Body of pancreas (tissue), 4 donors: ENCODE measurements at regions not wholly inside any gene's neighbourhood (a gene's known extent, or its start where the extent isn't known, plus 50 kb on each side); places are given as distances from the start of the nearest gene placed in this dataset.

Experiments used
- ATAC-seq: fragments of 150-250 bp; one replicate; pipeline ENCODE4 v1.9.1; 2016
- DNase-seq, 4 donors: peaks; one replicate each; pipeline ENCODE4 v3.0.0-alpha.2; 2019
- H3K27ac ChIP-seq, 4 donors: fragments of 200-600 bp; sonication (generic); 1 replicate in 3 of 4; 2 replicates in 1 of 4; pipeline versions ENCODE4 v1.5.1 to v1.6.1; 2016 to 2019; ENCODE audit warnings: mild to moderate bottlenecking in 1 of 4, mixed read lengths in 1 of 4, moderate library complexity in 1 of 4
- H3K27me3 ChIP-seq, 2 donors: fragments of 200-600 bp; sonication (generic); one replicate each; pipeline ENCODE4 v1.6.0; 2016; ENCODE audit warnings: mild to moderate bottlenecking in 1 of 2
- H3K36me3 ChIP-seq, 2 donors: fragments of 200-600 bp; sonication (generic); replicated peaks in 1 of 2; 2 replicates each; pipeline ENCODE4 v1.5.1; 2016; ENCODE audit warnings: low read depth in 2 of 2; ENCODE audit not compliant: insufficient read depth in 1 of 2
- H3K4me1 ChIP-seq: fragments of 200-600 bp; sonication (generic); one replicate; pipeline ENCODE4 v1.6.0; 2016
- H3K4me3 ChIP-seq, 2 donors: fragments of 200-600 bp; sonication (generic); 1 replicate in 1 of 2; 2 replicates in 1 of 2; pipeline ENCODE4 v1.5.1; 2016 to 2019
- H3K9me3 ChIP-seq, 3 donors: fragments of 200-600 bp; sonication (generic); 1 replicate in 2 of 3; 2 replicates in 1 of 3; pipeline ENCODE4 v1.5.1; 2016
- POLR2A ChIP-seq, 3 donors: fragments of 450-650 bp; IDR thresholded peaks; one replicate each; pipeline ENCODE4 v1.6.1; 2016; ENCODE audit warnings: antibody characterized with exemption in 3 of 3, mild to moderate bottlenecking in 2 of 3
- WGBS, 2 donors: methylation state at CpG; one replicate each; pipeline ENCODE4 v1.1.5; 2017; 5-methylcytosine and 5-hydroxymethylcytosine counted together
- intact Hi-C: fragments of 100-400 bp; cut with DNase I; formaldehyde crosslinking; loops from one replicate; pipeline ENCODE4 v1.15.1; 2023
- TF ChIP-seq, protein P1 (sequence below), 7 experiments: fragments of 450-650 bp in 4 of 7; fragments of 200-600 bp in 3 of 7; sonication (generic) in 3 of 7; IDR thresholded peaks; one replicate each; pipeline ENCODE4 v1.5.1; 2016 to 2019; ENCODE audit warnings: antibody characterized with exemption in 7 of 7

DNA sequence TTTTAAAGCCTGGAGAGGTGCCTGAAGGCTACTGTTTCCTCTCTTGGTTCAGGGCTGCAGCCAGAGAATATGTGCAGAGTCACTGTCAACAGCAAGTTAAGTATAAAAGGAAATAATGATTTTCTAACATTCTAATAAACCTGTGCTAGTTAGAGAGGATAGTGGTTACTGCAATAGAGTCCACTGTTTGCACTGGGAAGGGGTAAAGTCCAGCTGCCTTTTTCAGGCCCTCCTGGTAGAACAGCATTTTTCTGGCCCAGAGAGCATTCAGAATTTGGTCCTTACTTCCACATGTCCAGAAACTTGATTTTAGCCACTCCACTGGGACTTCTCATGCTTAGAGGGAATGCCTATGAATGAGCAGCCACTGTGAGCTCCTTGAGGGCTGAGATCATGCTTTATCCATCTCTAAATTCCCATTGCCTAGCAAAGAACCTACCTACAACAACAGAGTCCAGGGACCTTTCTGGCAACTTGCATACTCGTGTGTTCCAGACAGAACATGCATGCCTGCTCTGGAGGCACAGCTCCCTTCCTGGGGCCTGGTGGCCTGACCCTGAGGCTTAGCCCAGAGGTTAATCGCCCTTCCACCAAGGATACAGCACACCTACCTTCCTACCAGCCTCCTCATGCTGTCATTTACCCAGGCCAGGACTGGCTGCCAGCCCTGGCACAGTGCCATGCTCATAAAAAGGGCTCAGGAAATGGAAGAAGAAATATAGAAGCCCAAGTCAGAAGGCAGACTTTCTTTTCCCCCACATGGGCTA is 50.3 kb upstream of the ATP13A3 start:
- intact Hi-C loops: no loop called here
- ATAC-seq: peak; percentile 82
- WGBS, 2 donors: 10 to 14% methylated on average over 2 of the region's 2 CpGs

More for the DNA sequence above, 50.3 kb upstream of the ATP13A3 start:
- no peaks in the 10 kb centered on the region for H3K36me3 ChIP-seq
- H3K4me3 ChIP-seq: no peak overlapping the region
- no peak for TF ChIP-seq POLR2A (IDR thresholded peaks at IDR 0.05)
- TF ChIP-seq, protein P1, sequence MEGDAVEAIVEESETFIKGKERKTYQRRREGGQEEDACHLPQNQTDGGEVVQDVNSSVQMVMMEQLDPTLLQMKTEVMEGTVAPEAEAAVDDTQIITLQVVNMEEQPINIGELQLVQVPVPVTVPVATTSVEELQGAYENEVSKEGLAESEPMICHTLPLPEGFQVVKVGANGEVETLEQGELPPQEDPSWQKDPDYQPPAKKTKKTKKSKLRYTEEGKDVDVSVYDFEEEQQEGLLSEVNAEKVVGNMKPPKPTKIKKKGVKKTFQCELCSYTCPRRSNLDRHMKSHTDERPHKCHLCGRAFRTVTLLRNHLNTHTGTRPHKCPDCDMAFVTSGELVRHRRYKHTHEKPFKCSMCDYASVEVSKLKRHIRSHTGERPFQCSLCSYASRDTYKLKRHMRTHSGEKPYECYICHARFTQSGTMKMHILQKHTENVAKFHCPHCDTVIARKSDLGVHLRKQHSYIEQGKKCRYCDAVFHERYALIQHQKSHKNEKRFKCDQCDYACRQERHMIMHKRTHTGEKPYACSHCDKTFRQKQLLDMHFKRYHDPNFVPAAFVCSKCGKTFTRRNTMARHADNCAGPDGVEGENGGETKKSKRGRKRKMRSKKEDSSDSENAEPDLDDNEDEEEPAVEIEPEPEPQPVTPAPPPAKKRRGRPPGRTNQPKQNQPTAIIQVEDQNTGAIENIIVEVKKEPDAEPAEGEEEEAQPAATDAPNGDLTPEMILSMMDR (IDR thresholded peaks at IDR 0.05): no peak
- peak; percentile 77 to 86 (median 81) for DNase-seq
- H3K9me3 ChIP-seq: no peaks in the 10 kb centered on the region
- peak overlapping the region; percentile 68 to 83 (median 72) for H3K27ac ChIP-seq
- H3K27me3 ChIP-seq: no peaks in the 10 kb centered on the region
- peaks cover 35% of the 10 kb centered on the region for H3K4me1 ChIP-seq
